HepG2 (cell line): ENCODE measurements at regions not wholly inside any gene's neighbourhood (a gene's known extent, or its start where the extent isn't known, plus 50 kb on each side); places are given as distances from the start of the nearest gene placed in this dataset.

Experiments used
- CTCF ChIP-seq: sonication (generic); formaldehyde crosslinking; IDR thresholded peaks from 2 replicates; pipeline ENCODE4 v1.5.0; 2020; ENCODE audit warnings: mild to moderate bottlenecking, missing genetic modification reagents, moderate library complexity
- JUNB ChIP-seq: sonication (generic); formaldehyde crosslinking; IDR thresholded peaks from 2 replicates; pipeline ENCODE4 v1.8.0; 2022; ENCODE audit warnings: missing genetic modification reagents, mild to moderate bottlenecking, borderline replicate concordance
- JUND ChIP-seq: sonication (generic); formaldehyde crosslinking; IDR thresholded peaks from 2 replicates; pipeline ENCODE4 v1.8.0; 2022; ENCODE audit warnings: mild to moderate bottlenecking, missing genetic modification reagents
- NFIC ChIP-seq: IDR thresholded peaks from 2 replicates; pipeline ENCODE4 v1.6.1; 2012; ENCODE audit warnings: mild to moderate bottlenecking, low read length, inconsistent platforms
- SETDB1 ChIP-seq: sonication (generic); formaldehyde crosslinking; IDR thresholded peaks from 2 replicates; pipeline ENCODE4 v1.5.1; 2020; ENCODE audit warnings: missing genetic modification reagents, mild to moderate bottlenecking, borderline replicate concordance
- SUZ12 ChIP-seq: fragments of 150-350 bp; IDR thresholded peaks from 2 replicates; pipeline ENCODE4 v1.6.1; 2014; ENCODE audit warnings: low read depth, low read length
- XRCC5 ChIP-seq: fragments of 200-400 bp; formaldehyde crosslinking; optimal IDR thresholded peaks from 2 replicates; pipeline ENCODE3; 2017; ENCODE audit warnings: mild to moderate bottlenecking, low read length
- ZFX ChIP-seq: sonication (generic); formaldehyde crosslinking; IDR thresholded peaks from 2 replicates; pipeline ENCODE4 v1.4.0; 2020; ENCODE audit warnings: mild to moderate bottlenecking, low read depth, missing genetic modification reagents, moderate library complexity
- ZNF274 ChIP-seq: sonication (generic); formaldehyde crosslinking; IDR thresholded peaks from 2 replicates; pipeline ENCODE4 v1.5.1; 2020; ENCODE audit warnings: mild to moderate bottlenecking, missing genetic modification reagents
- ZNF296 ChIP-seq: sonication (generic); formaldehyde crosslinking; conservative IDR thresholded peaks from 2 replicates; pipeline ENCODE4 v1.5.0; 2020; ENCODE audit warnings: mild to moderate bottlenecking, missing genetic modification reagents
- ZNF335 ChIP-seq: sonication (generic); formaldehyde crosslinking; IDR thresholded peaks from 2 replicates; pipeline ENCODE4 v1.4.0; 2020; ENCODE audit warnings: missing genetic modification reagents
- ZNF468 ChIP-seq: sonication (generic); formaldehyde crosslinking; IDR thresholded peaks from 2 replicates; pipeline ENCODE4 v1.8.0; 2022; ENCODE audit warnings: mild to moderate bottlenecking, moderate library complexity, missing genetic modification reagents

DNA sequence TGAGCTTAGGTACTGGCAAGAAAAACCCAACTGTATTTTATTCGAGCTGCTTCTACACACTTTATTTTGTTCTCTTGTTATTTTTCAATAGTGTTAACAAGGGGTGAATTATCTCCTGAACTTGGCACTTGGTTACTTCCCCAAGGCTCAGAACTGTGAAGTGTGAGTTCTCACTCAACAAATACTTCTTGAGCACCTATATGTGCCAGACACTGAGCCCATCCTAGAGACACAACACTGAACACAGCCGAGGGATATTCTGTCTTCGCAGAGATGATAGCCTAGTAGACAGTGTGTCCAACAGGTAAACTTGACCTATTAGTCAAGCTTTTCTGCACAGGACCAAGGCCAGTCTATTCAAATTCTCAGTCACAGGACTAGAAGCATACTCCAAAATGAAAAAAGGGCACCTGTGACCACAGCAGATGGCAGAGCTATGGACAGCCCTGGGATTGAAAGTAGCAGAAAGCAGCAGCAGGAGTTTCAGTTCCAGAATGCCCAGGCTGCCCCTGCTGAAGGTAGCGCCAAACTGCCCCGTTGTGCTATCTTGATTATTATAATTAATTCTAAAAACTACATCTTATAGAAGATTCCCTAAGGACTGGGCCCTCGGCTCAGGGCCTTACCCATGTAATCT, 77.8 kb upstream of the TAB2 start:
- TF ChIP-seq JUNB (CRISPR knock-in tag) (no peak), XRCC5 (no peak), SETDB1 (no peak), ZNF274 (CRISPR knock-in tag) (no peak), ZNF468 (CRISPR knock-in tag) (no peak), CTCF (CRISPR knock-in tag) (no peak), NFIC (no peak), ZNF335 (CRISPR knock-in tag) (no peak), JUND (CRISPR knock-in tag) (no peak), SUZ12 (no peak), ZNF296 (CRISPR knock-in tag) (no peak), ZFX (no peak)
